ENCODE measurements at regions not wholly inside any gene's neighbourhood (a gene's known extent, or its start where the extent isn't known, plus 50 kb on each side); places are given as distances from the start of the nearest gene placed in this dataset.

DNA sequence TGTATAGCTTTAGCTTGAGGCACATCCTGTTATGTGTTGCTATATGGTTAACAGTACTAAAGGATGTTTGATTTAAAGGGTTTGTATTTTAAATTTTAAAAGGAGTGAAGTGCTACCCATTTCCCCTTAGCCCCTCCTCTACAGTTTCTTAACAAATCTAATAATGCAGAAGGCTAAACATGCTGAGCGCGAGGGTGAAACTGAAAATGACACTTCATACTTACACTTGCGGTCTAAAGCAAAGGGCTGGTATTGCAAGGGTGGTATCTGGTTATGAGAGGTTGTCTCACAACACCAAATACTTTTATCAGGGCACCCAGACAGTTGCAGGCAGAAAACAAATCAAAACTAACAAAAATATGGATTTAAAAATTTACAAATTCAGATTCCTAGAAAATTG is 172.3 kb downstream of the SIPA1L2 start:
- no peak overlapping the region for H3K9ac ChIP-seq
- no peaks in the 10 kb centered on the region for H4K20me1 ChIP-seq (ENCODE audit: insufficient read depth)
- no peaks in the 10 kb centered on the region for H3K36me3 ChIP-seq (replicated peaks in 1 of 2; ENCODE audit: control insufficient read depth in 1 of 2, insufficient read depth in 2 of 2, low read length in 1 of 2)
- 86% methylated on average over 3 of the region's 3 CpGs for WGBS (ENCODE audit: low lambda C conversion rate)
- no peaks in the 10 kb centered on the region for H3F3A ChIP-seq (replicated peaks; ENCODE audit: insufficient read depth)
- H3K79me2 ChIP-seq (ENCODE audit: insufficient read depth), result no peaks in the 10 kb centered on the region
- H3K27ac ChIP-seq (ENCODE audit: low read depth in 2 of 2, low read length in 1 of 2), result no peak overlapping the region
- ChIA-PET CTCF (interaction anchor here (1.4 kb wide), 1 partner anchor 10 kb away, joined by 3 read pairs; no protein-coding TSS in a partner anchor), POLR2A (no interaction called here)
- H3K4me3 ChIP-seq (ENCODE audit: low read depth in 2 of 2, low read length in 1 of 2), result no peak overlapping the region
- no peaks in the 10 kb centered on the region for H3K9me3 ChIP-seq
- no peak for DNase-seq
- no peak overlapping the region for H2AFZ ChIP-seq (ENCODE audit: low read depth)
- H3K4me2 ChIP-seq, result no peak overlapping the region
- no peaks in the 10 kb centered on the region for H3K27me3 ChIP-seq (ENCODE audit: insufficient read depth)
- H3K4me1 ChIP-seq (ENCODE audit: control insufficient read depth in 1 of 2, insufficient read depth in 2 of 2, low read depth in 1 of 2, low read length in 1 of 2), result no peaks in the 10 kb centered on the region; a peak in 2 of 4 replicates
- TF ChIP-seq, protein P1, sequence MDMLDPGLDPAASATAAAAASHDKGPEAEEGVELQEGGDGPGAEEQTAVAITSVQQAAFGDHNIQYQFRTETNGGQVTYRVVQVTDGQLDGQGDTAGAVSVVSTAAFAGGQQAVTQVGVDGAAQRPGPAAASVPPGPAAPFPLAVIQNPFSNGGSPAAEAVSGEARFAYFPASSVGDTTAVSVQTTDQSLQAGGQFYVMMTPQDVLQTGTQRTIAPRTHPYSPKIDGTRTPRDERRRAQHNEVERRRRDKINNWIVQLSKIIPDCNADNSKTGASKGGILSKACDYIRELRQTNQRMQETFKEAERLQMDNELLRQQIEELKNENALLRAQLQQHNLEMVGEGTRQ (IDR thresholded peaks at IDR 0.05; ENCODE audit: borderline replicate concordance, low read depth, low read length), result no peak
- no peaks in the 10 kb centered on the region for H3K9me2 ChIP-seq

DNA sequence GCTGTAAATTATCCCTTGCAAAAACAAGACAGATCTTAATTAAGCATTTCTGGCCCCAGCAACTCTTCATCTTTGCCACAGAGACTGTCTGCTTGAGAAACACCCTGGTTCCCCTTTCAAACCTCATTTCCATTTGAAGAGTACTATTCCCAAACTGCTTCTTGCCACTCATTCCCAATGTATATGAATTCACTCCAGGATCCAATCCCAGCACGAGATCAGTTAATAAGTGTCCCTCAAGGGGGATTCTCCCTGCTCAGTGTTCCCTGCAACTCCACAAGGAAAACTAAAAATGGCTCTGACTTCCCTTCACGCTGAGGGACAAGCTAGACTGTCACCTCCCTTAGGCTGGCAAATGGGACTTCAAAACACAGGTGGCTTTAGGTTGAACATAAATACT is 173.2 kb downstream of the SIPA1L2 start:
- Histone ChIP-seq H3K9me2 (no peaks in the 10 kb centered on the region), H3F3A (replicated peaks; ENCODE audit: insufficient read depth) (no peaks in the 10 kb centered on the region), H3K4me1 (ENCODE audit: control insufficient read depth in 1 of 2, insufficient read depth in 2 of 2, low read depth in 1 of 2, low read length in 1 of 2) (no peaks in the 10 kb centered on the region; a peak in 2 of 4 replicates), H3K9me3 (no peaks in the 10 kb centered on the region), H3K36me3 (replicated peaks in 1 of 2; ENCODE audit: control insufficient read depth in 1 of 2, insufficient read depth in 2 of 2, low read length in 1 of 2) (no peaks in the 10 kb centered on the region), H3K27ac (ENCODE audit: low read depth in 2 of 2, low read length in 1 of 2) (no peak overlapping the region), H3K9ac (no peak overlapping the region), H3K79me2 (ENCODE audit: insufficient read depth) (no peaks in the 10 kb centered on the region), H2AFZ (ENCODE audit: low read depth) (no peak overlapping the region), H4K20me1 (ENCODE audit: insufficient read depth) (no peaks in the 10 kb centered on the region), H3K27me3 (ENCODE audit: insufficient read depth) (no peaks in the 10 kb centered on the region), H3K4me2 (no peak overlapping the region), H3K4me3 (ENCODE audit: low read depth in 2 of 2, low read length in 1 of 2) (no peak overlapping the region)
- no peak for DNase-seq
- ChIA-PET POLR2A (no interaction called here), CTCF (no interaction called here)
- WGBS (ENCODE audit: low lambda C conversion rate), result 59% methylated on average over 2 of the region's 2 CpGs
- TF ChIP-seq RFX5 (IDR thresholded peaks at IDR 0.05; ENCODE audit: low read length), result no peak
- TF ChIP-seq, protein P2, sequence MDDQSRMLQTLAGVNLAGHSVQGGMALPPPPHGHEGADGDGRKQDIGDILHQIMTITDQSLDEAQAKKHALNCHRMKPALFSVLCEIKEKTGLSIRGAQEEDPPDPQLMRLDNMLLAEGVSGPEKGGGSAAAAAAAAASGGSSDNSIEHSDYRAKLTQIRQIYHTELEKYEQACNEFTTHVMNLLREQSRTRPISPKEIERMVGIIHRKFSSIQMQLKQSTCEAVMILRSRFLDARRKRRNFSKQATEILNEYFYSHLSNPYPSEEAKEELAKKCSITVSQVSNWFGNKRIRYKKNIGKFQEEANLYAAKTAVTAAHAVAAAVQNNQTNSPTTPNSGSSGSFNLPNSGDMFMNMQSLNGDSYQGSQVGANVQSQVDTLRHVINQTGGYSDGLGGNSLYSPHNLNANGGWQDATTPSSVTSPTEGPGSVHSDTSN (IDR thresholded peaks at IDR 0.05), result no peak
- TF ChIP-seq, protein P1 (IDR thresholded peaks at IDR 0.05; ENCODE audit: borderline replicate concordance, low read depth, low read length), result no peak
- TF ChIP-seq MXI1 (IDR thresholded peaks at IDR 0.05; ENCODE audit: low read depth, low read length), result no peak
- TF ChIP-seq CHD2 (IDR thresholded peaks at IDR 0.05; ENCODE audit: low read length, partially characterized antibody), result no peak
- TF ChIP-seq SIN3A (IDR thresholded peaks at IDR 0.05; ENCODE audit: borderline replicate concordance, low read depth, low read length), result no peak
- TF ChIP-seq EP300 (IDR thresholded peaks at IDR 0.05; ENCODE audit: borderline replicate concordance in 1 of 2, low read depth in 1 of 2, low read length in 1 of 2), result no peak
- TF ChIP-seq RAD21 (IDR thresholded peaks at IDR 0.05; ENCODE audit: low read length), result no peak
- no peak for TF ChIP-seq NFIC (IDR thresholded peaks at IDR 0.05; ENCODE audit: borderline replicate concordance)
- no peak for TF ChIP-seq SMC3 (IDR thresholded peaks at IDR 0.05; ENCODE audit: low read depth, low read length)
- TF ChIP-seq RCOR1 (IDR thresholded peaks at IDR 0.05; ENCODE audit: low read length), result no peak
- TF ChIP-seq GATA2 (CRISPR knock-in tag; IDR thresholded peaks at IDR 0.05), result no peak
- TF ChIP-seq, protein P3, sequence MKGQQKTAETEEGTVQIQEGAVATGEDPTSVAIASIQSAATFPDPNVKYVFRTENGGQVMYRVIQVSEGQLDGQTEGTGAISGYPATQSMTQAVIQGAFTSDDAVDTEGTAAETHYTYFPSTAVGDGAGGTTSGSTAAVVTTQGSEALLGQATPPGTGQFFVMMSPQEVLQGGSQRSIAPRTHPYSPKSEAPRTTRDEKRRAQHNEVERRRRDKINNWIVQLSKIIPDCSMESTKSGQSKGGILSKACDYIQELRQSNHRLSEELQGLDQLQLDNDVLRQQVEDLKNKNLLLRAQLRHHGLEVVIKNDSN (IDR thresholded peaks at IDR 0.05; ENCODE audit: borderline replicate concordance, low read depth), result no peak
- TF ChIP-seq EZH2phosphoT487 (IDR thresholded peaks at IDR 0.05; ENCODE audit: borderline replicate concordance, low read depth), result no peak
- no peak for TF ChIP-seq FOXM1 (IDR thresholded peaks at IDR 0.05; ENCODE audit: low read depth)
- no peak for TF ChIP-seq TEAD4 (IDR thresholded peaks at IDR 0.05; ENCODE audit: borderline replicate concordance, insufficient read depth)
- TF ChIP-seq, protein P4, sequence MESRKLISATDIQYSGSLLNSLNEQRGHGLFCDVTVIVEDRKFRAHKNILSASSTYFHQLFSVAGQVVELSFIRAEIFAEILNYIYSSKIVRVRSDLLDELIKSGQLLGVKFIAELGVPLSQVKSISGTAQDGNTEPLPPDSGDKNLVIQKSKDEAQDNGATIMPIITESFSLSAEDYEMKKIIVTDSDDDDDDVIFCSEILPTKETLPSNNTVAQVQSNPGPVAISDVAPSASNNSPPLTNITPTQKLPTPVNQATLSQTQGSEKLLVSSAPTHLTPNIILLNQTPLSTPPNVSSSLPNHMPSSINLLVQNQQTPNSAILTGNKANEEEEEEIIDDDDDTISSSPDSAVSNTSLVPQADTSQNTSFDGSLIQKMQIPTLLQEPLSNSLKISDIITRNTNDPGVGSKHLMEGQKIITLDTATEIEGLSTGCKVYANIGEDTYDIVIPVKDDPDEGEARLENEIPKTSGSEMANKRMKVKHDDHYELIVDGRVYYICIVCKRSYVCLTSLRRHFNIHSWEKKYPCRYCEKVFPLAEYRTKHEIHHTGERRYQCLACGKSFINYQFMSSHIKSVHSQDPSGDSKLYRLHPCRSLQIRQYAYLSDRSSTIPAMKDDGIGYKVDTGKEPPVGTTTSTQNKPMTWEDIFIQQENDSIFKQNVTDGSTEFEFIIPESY (IDR thresholded peaks at IDR 0.05; ENCODE audit: borderline replicate concordance, low read depth), result no peak
- no peak for TF ChIP-seq GABPA (IDR thresholded peaks at IDR 0.05; ENCODE audit: low read depth)
- TF ChIP-seq, protein P5, sequence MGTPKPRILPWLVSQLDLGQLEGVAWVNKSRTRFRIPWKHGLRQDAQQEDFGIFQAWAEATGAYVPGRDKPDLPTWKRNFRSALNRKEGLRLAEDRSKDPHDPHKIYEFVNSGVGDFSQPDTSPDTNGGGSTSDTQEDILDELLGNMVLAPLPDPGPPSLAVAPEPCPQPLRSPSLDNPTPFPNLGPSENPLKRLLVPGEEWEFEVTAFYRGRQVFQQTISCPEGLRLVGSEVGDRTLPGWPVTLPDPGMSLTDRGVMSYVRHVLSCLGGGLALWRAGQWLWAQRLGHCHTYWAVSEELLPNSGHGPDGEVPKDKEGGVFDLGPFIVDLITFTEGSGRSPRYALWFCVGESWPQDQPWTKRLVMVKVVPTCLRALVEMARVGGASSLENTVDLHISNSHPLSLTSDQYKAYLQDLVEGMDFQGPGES (IDR thresholded peaks at IDR 0.05; ENCODE audit: low read depth, low read length), result no peak

Measured in SK-N-SH (cell line).